ENCODE measurements at regions not wholly inside any gene's neighbourhood (a gene's known extent, or its start where the extent isn't known, plus 50 kb on each side); places are given as distances from the start of the nearest gene placed in this dataset.

- TF ChIP-seq, protein P1, sequence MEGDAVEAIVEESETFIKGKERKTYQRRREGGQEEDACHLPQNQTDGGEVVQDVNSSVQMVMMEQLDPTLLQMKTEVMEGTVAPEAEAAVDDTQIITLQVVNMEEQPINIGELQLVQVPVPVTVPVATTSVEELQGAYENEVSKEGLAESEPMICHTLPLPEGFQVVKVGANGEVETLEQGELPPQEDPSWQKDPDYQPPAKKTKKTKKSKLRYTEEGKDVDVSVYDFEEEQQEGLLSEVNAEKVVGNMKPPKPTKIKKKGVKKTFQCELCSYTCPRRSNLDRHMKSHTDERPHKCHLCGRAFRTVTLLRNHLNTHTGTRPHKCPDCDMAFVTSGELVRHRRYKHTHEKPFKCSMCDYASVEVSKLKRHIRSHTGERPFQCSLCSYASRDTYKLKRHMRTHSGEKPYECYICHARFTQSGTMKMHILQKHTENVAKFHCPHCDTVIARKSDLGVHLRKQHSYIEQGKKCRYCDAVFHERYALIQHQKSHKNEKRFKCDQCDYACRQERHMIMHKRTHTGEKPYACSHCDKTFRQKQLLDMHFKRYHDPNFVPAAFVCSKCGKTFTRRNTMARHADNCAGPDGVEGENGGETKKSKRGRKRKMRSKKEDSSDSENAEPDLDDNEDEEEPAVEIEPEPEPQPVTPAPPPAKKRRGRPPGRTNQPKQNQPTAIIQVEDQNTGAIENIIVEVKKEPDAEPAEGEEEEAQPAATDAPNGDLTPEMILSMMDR (conservative IDR thresholded peaks at IDR 0.05; ENCODE audit: low read depth, low read length), result no peak
- no peak for TF ChIP-seq EZH2phosphoT487 (IDR thresholded peaks at IDR 0.05; ENCODE audit: borderline replicate concordance, low read length)
Observed at GRCh38 chr2:195505701-195506100, 151.3 kb upstream of the SLC39A10 start.
